GM12878 (cell line): ENCODE measurements at regions not wholly inside any gene's neighbourhood (a gene's known extent, or its start where the extent isn't known, plus 50 kb on each side); places are given as distances from the start of the nearest gene placed in this dataset.

Experiments used
- CREB1 ChIP-seq: IDR thresholded peaks from 2 replicates; pipeline ENCODE4 v1.6.1; 2012; ENCODE audit warnings: low read depth, mild to moderate bottlenecking, inconsistent platforms
- EGR1 ChIP-seq, 2 experiments: IDR thresholded peaks; 1 replicate in 1 of 2; 2 replicates in 1 of 2; pipeline ENCODE4 v1.6.1; 2011 to 2012; ENCODE audit warnings: low read depth in 2 of 2, low read length in 2 of 2, borderline replicate concordance in 1 of 2, mild to moderate bottlenecking in 1 of 2, moderate library complexity in 1 of 2
- EZH2 ChIP-seq: IDR thresholded peaks from 2 replicates; pipeline ENCODE4 v1.6.1; 2012; ENCODE audit warnings: low read depth, mild to moderate bottlenecking, control low read depth, inconsistent platforms, low read length, borderline replicate concordance; ENCODE audit not compliant: control insufficient read depth
- HDAC6 ChIP-seq: fragments of 200-600 bp; sonication (generic); IDR thresholded peaks from one replicate; pipeline ENCODE4 v1.8.0; 2017; ENCODE audit warnings: antibody characterized with exemption; ENCODE audit not compliant: unreplicated experiment
- POLR2AphosphoS5 ChIP-seq: IDR thresholded peaks from 2 replicates; pipeline ENCODE4 v1.6.1; 2011; ENCODE audit warnings: mild to moderate bottlenecking, low read length, inconsistent platforms
- SMAD1 ChIP-seq: fragments of 450-650 bp; IDR thresholded peaks from 2 replicates; pipeline ENCODE4 v1.6.1; 2018; ENCODE audit warnings: mild to moderate bottlenecking, low read depth; ENCODE audit not compliant: partially characterized antibody

- TF ChIP-seq CREB1: no peak
- TF ChIP-seq SMAD1: no peak
- no peak for TF ChIP-seq EGR1 (IDR thresholded peaks at IDR 0.05; ENCODE audit: borderline replicate concordance in 1 of 2, low read depth in 2 of 2, low read length in 2 of 2)
- no peak for TF ChIP-seq HDAC6
- TF ChIP-seq POLR2AphosphoS5: no peak
- TF ChIP-seq EZH2: no peak
These were observed 146.0 kb upstream of the SYT13 start for GRCh38 chr11:45432100-45432499.
